ENCODE measurements at regions not wholly inside any gene's neighbourhood (a gene's known extent, or its start where the extent isn't known, plus 50 kb on each side); places are given as distances from the start of the nearest gene placed in this dataset.

DNA sequence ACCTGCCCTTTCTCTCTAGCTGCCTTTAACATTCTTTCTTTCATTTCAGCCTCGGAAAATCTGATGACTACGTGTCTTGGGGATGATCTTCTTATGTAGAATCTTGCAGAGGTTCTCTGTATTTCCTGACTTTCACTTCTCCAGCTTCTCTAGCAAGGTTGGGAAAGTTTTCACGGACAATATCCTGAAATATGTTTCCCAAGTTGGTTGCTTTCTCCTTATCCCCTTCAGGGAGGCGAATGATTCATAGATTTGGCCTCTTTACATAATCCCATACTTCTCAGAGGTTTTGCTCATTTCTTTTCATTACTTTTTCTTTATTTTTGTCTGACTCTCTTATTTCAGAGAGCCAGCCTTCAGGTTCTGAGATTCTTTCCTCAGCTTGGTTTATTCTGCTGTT is 62.1 kb upstream of the CCDC54 start:
- no peak for DNase-seq (ENCODE audit: low read depth in 2 of 2)

GRCh38 chr3:107323723-107324122 is 53.5 kb upstream of the CCDC54 start:
- DNase-seq (ENCODE audit: low read depth in 2 of 2) = no peak

DNA sequence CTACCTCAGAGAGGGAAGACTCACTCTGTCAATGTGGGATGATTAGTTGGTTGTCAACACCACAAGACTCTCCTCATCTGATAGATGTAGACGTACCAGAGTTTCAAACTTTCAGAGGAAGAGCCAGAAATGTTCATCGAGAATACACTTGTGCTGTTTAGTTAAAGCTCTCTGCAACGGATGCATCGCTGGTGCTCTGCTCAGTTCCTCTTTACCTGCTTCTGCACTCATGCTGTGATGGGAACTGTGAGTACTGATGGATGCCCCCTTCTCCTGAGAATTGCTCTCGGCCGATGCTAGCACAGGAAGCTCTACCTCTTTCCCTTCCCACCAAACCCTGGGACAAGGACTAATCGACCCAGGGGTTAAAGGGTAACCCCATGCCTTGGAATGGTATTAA is 51.8 kb upstream of the CCDC54 start:
- DNase-seq (ENCODE audit: low read depth in 2 of 2) = no peak
